Dermis microvascular lymphatic vessel endothelial cell (primary cell): ENCODE measurements at regions not wholly inside any gene's neighbourhood (a gene's known extent, or its start where the extent isn't known, plus 50 kb on each side); places are given as distances from the start of the nearest gene placed in this dataset.

ENCODE experiments used
- DNase-seq, 2 donors: peaks; one replicate each; pipeline versions ENCODE4 v3.0.0 to v3.0.0-alpha.2; 2010; ENCODE audit warnings: low read depth in 2 of 2

GRCh38 chr15:38072348-38073177 lies 138.1 kb downstream of the TMCO5A start:
- peak; percentile 25 to 68 for DNase-seq

- DNase-seq: peak in 1 of 2 donors; percentile 44
Observed at GRCh38 chr15:38073178-38073946, 138.9 kb downstream of the TMCO5A start.

GRCh38 chr15:38074029-38074428 lies 139.6 kb downstream of the TMCO5A start:
- no peak for DNase-seq

GRCh38 chr15:38075466-38075865 lies 141.0 kb downstream of the TMCO5A start:
- DNase-seq: no peak

GRCh38 chr15:38076786-38077185 lies 142.3 kb downstream of the TMCO5A start:
- no peak for DNase-seq

GRCh38 chr15:38079236-38079635 lies 144.8 kb downstream of the TMCO5A start:
- DNase-seq: no peak

GRCh38 chr15:38080651-38081275 lies 146.3 kb downstream of the TMCO5A start:
- no peak for DNase-seq

- peak in 1 of 2 donors; percentile 78 for DNase-seq
Observed at GRCh38 chr15:38084289-38084688, 149.8 kb downstream of the TMCO5A start.

- peak in 1 of 2 donors; percentile 40 for DNase-seq
Observed at GRCh38 chr15:38085114-38085513, 150.7 kb downstream of the TMCO5A start.

- no peak for DNase-seq
Observed at GRCh38 chr15:38085931-38086568, 151.6 kb downstream of the TMCO5A start.

- no peak for DNase-seq
Observed at GRCh38 chr15:38086611-38087010, 152.2 kb downstream of the TMCO5A start.

GRCh38 chr15:38088971-38089370 lies 154.5 kb downstream of the TMCO5A start:
- DNase-seq: no peak

- no peak for DNase-seq
Observed at GRCh38 chr15:38090223-38090622, 155.8 kb downstream of the TMCO5A start.

GRCh38 chr15:38090678-38091077 lies 156.2 kb downstream of the TMCO5A start:
- DNase-seq: no peak

- DNase-seq: no peak
Observed at GRCh38 chr15:38091078-38091645, 156.7 kb downstream of the TMCO5A start.

GRCh38 chr15:38093931-38094330 lies 158.7 kb upstream of the SPRED1 start:
- DNase-seq: no peak

GRCh38 chr15:38102972-38103371 lies 149.7 kb upstream of the SPRED1 start:
- DNase-seq: no peak

- no peak for DNase-seq
Observed at GRCh38 chr15:38103564-38103963, 149.1 kb upstream of the SPRED1 start.

- DNase-seq: no peak
Observed at GRCh38 chr15:38111070-38111469, 141.6 kb upstream of the SPRED1 start.

- no peak for DNase-seq
Observed at GRCh38 chr15:38112406-38112805, 140.2 kb upstream of the SPRED1 start.

- DNase-seq: no peak
Observed at GRCh38 chr15:38115121-38115520, 137.5 kb upstream of the SPRED1 start.
